ENCODE measurements at regions not wholly inside any gene's neighbourhood (a gene's known extent, or its start where the extent isn't known, plus 50 kb on each side); places are given as distances from the start of the nearest gene placed in this dataset.

DNA sequence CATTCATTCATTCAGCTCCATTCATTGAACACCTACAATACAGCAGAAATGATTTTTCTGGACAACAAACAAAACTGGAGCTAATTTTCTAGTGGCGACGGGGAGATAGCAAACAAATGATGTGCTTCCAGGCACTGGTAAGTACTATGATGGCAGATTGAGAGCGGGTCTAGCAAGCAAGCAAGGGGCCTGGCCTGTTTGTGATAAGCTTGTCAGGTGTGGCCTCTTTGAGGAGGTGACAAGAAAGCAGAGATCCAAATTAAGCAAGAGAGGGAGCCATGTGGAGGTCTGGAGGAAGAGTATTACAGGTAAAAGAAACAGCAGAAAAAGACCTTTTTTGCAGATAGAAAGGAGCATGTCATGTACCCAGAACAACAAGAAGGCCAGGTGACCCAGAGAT lies 216.1 kb upstream of the CPHXL start:
- no peaks in the 10 kb centered on the region for H3K9me3 Mint-ChIP-seq (ENCODE audit: unreplicated experiment)
- Histone ChIP-seq H3K36me3 (ENCODE audit: insufficient read depth, low read length) (no peaks in the 10 kb centered on the region), H2AFZ (ENCODE audit: low read depth, low read length) (no peak overlapping the region), H3K27me3 (ENCODE audit: insufficient read depth, low read length) (no peaks in the 10 kb centered on the region), H3K4me2 (ENCODE audit: low read length) (no peak overlapping the region), H3K4me1 (ENCODE audit: insufficient read depth, low read length) (no peaks in the 10 kb centered on the region), H3K79me2 (ENCODE audit: insufficient read depth, low read length) (no peaks in the 10 kb centered on the region), H3K27ac (ENCODE audit: low read depth, low read length) (no peak overlapping the region), H4K20me1 (ENCODE audit: insufficient read depth, low read length) (no peaks in the 10 kb centered on the region), H3K9ac (ENCODE audit: low read length) (no peak overlapping the region), H3K9me3 (ENCODE audit: insufficient read depth, low read depth, low read length) (peaks cover 3% of the 10 kb centered on the region), H3K4me3 (ENCODE audit: insufficient read depth, low read depth, low read length) (no peak overlapping the region)
- H3K36me3 Mint-ChIP-seq (ENCODE audit: low read depth, unreplicated experiment) = no peaks in the 10 kb centered on the region
- no peak overlapping the region for H3K4me3 Mint-ChIP-seq (ENCODE audit: unreplicated experiment)
- H3K27ac Mint-ChIP-seq (ENCODE audit: unreplicated experiment) = no peak overlapping the region
- DNase-seq (ENCODE audit: low read depth) (no peak), FAIRE-seq (no peak)
- H3K27me3 Mint-ChIP-seq (ENCODE audit: low read depth, unreplicated experiment) = no peaks in the 10 kb centered on the region
- no peaks in the 10 kb centered on the region for H3K4me1 Mint-ChIP-seq (ENCODE audit: low read depth, unreplicated experiment)
- TF ChIP-seq, protein P1, sequence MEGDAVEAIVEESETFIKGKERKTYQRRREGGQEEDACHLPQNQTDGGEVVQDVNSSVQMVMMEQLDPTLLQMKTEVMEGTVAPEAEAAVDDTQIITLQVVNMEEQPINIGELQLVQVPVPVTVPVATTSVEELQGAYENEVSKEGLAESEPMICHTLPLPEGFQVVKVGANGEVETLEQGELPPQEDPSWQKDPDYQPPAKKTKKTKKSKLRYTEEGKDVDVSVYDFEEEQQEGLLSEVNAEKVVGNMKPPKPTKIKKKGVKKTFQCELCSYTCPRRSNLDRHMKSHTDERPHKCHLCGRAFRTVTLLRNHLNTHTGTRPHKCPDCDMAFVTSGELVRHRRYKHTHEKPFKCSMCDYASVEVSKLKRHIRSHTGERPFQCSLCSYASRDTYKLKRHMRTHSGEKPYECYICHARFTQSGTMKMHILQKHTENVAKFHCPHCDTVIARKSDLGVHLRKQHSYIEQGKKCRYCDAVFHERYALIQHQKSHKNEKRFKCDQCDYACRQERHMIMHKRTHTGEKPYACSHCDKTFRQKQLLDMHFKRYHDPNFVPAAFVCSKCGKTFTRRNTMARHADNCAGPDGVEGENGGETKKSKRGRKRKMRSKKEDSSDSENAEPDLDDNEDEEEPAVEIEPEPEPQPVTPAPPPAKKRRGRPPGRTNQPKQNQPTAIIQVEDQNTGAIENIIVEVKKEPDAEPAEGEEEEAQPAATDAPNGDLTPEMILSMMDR (IDR thresholded peaks at IDR 0.05; ENCODE audit: insufficient read depth, low read depth, low read length) = no peak
- no peak for TF ChIP-seq EZH2 (IDR thresholded peaks at IDR 0.05; ENCODE audit: insufficient read depth, low read length)

DNA sequence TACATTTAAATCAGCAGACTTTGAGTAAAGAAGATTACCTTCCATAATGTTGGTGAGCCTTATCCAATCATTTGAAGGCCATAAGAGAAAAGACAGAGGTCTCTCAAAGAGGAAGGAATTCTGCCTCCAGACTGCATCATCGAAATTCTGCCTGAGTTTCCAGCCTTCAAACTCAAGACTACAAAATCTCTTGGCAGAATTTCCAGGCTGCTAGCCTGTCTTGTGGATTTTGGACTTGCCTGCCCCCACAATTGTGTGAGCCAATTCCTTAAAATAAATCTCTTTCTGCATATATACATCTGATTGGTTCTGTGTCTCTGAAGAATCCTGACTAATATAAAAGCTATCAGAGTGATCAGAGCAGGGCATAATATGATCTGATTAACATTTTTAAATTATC lies 216.6 kb upstream of the CPHXL start:
- Mint-ChIP-seq H3K27me3 (ENCODE audit: low read depth, unreplicated experiment) (no peaks in the 10 kb centered on the region), H3K36me3 (ENCODE audit: low read depth, unreplicated experiment) (no peaks in the 10 kb centered on the region), H3K9me3 (ENCODE audit: unreplicated experiment) (no peaks in the 10 kb centered on the region), H3K4me1 (ENCODE audit: low read depth, unreplicated experiment) (no peaks in the 10 kb centered on the region), H3K27ac (ENCODE audit: unreplicated experiment) (no peak overlapping the region), H3K4me3 (ENCODE audit: unreplicated experiment) (no peak overlapping the region)
- Histone ChIP-seq H3K4me3 (ENCODE audit: insufficient read depth, low read depth, low read length) (no peak overlapping the region), H4K20me1 (ENCODE audit: insufficient read depth, low read length) (no peaks in the 10 kb centered on the region), H3K4me1 (ENCODE audit: insufficient read depth, low read length) (no peaks in the 10 kb centered on the region), H3K27me3 (ENCODE audit: insufficient read depth, low read length) (no peaks in the 10 kb centered on the region), H3K4me2 (ENCODE audit: low read length) (no peak overlapping the region), H3K9ac (ENCODE audit: low read length) (no peak overlapping the region), H2AFZ (ENCODE audit: low read depth, low read length) (no peak overlapping the region), H3K9me3 (ENCODE audit: insufficient read depth, low read depth, low read length) (peaks cover 3% of the 10 kb centered on the region), H3K36me3 (ENCODE audit: insufficient read depth, low read length) (no peaks in the 10 kb centered on the region), H3K27ac (ENCODE audit: low read depth, low read length) (no peak overlapping the region), H3K79me2 (ENCODE audit: insufficient read depth, low read length) (no peaks in the 10 kb centered on the region)
- FAIRE-seq (no peak), DNase-seq (ENCODE audit: low read depth) (no peak)
- TF ChIP-seq EZH2 (IDR thresholded peaks at IDR 0.05; ENCODE audit: insufficient read depth, low read length) = no peak
- TF ChIP-seq, protein P1 (IDR thresholded peaks at IDR 0.05; ENCODE audit: insufficient read depth, low read depth, low read length) = no peak

DNA sequence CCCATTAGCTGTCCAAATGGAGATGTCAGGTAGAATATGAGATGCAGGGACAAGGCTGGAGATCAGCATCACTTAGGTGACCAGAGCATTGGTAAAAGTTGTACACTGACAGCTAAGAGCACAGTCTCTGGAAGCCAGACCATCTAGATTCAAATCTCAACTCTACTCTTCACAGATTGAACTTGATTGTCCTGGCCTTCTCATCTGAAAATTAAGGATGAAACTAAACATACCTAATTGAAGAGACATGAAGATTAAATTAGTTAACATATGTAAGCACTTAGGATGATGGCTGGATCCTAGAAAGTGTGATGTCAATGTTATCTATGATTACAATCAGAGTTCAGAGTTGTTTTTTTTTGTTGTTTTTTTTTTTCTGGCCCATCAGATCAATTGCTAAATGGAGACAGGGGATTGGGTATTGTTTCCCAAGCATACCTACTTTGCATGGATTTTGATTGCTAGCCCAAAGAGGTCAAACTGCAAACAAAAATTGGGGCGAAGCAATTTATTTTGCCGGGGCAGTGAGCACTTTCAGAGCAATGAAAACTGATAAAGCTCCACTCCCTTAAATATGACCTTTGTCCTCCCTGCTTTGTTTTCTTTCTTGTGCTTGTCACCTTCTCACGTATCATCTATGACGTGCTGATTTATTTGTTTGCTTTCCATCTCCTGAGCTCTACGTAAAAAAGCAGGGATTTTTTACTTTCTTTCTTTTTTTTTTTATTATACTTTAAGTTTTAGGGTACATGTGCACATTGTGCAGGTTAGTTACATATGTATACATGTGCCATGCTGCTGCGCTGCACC lies 217.6 kb upstream of the CPHXL start:
- H3K4me3 Mint-ChIP-seq (ENCODE audit: unreplicated experiment) = no peak overlapping the region
- Histone ChIP-seq H4K20me1 (ENCODE audit: insufficient read depth, low read length) (no peaks in the 10 kb centered on the region), H3K79me2 (ENCODE audit: insufficient read depth, low read length) (no peaks in the 10 kb centered on the region), H3K9me3 (ENCODE audit: insufficient read depth, low read depth, low read length) (peaks cover under 1% of the 10 kb centered on the region), H3K4me1 (ENCODE audit: insufficient read depth, low read length) (no peaks in the 10 kb centered on the region), H2AFZ (ENCODE audit: low read depth, low read length) (no peak overlapping the region), H3K27ac (ENCODE audit: low read depth, low read length) (no peak overlapping the region), H3K4me3 (ENCODE audit: insufficient read depth, low read depth, low read length) (no peak overlapping the region), H3K36me3 (ENCODE audit: insufficient read depth, low read length) (no peaks in the 10 kb centered on the region), H3K9ac (ENCODE audit: low read length) (no peak overlapping the region), H3K4me2 (ENCODE audit: low read length) (no peak overlapping the region), H3K27me3 (ENCODE audit: insufficient read depth, low read length) (no peaks in the 10 kb centered on the region)
- DNase-seq (ENCODE audit: low read depth) (no peak), FAIRE-seq (no peak)
- TF ChIP-seq EZH2 (IDR thresholded peaks at IDR 0.05; ENCODE audit: insufficient read depth, low read length) = no peak
- TF ChIP-seq, protein P1 (IDR thresholded peaks at IDR 0.05; ENCODE audit: insufficient read depth, low read depth, low read length) = no peak
- H3K36me3 Mint-ChIP-seq (ENCODE audit: low read depth, unreplicated experiment) = no peaks in the 10 kb centered on the region
- no peak overlapping the region for H3K27ac Mint-ChIP-seq (ENCODE audit: unreplicated experiment)
- no peaks in the 10 kb centered on the region for H3K9me3 Mint-ChIP-seq (ENCODE audit: unreplicated experiment)
- no peaks in the 10 kb centered on the region for H3K4me1 Mint-ChIP-seq (ENCODE audit: low read depth, unreplicated experiment)
- H3K27me3 Mint-ChIP-seq (ENCODE audit: low read depth, unreplicated experiment) = no peaks in the 10 kb centered on the region

Data from astrocyte (in vitro differentiated cells and primary cell).